Heart left ventricle (tissue), 16 donors: ENCODE measurements at regions not wholly inside any gene's neighbourhood (a gene's known extent, or its start where the extent isn't known, plus 50 kb on each side); places are given as distances from the start of the nearest gene placed in this dataset.
A peak's percentile ranks its signal among the peaks of the same experiment; 100 is the strongest.
"Not testable (repeated sequence)": the region's sequence is repeated elsewhere in the genome, so short reads cannot be mapped to it uniquely, and the experiment has no call there.

Experiments used
- ATAC-seq, 4 donors: fragments of 200-7000 bp; cut with Tn5 transposase; one replicate each; pipeline ENCODE4 v1.9.1; 2020 to 2022; ENCODE audit warnings: moderate library complexity in 4 of 4, mild to moderate bottlenecking in 3 of 4, moderate number of reproducible peaks in 1 of 4
- DNase-seq, 5 donors: peaks; one replicate each; pipeline ENCODE4 v3.0.0-alpha.2; 2020
- H3K27ac ChIP-seq, 12 donors: fragments of 200-600 bp; sonication (generic) in 4 of 12; one replicate each; pipeline versions ENCODE4 v1.5.0 to v1.8.0; 2016 to 2022; ENCODE audit warnings: mild to moderate bottlenecking in 2 of 12
- H3K27me3 ChIP-seq, 9 donors: fragments of 200-600 bp; sonication (generic) in 2 of 9; one replicate each; pipeline versions ENCODE4 v1.5.1 to v1.8.0; 2016 to 2022; ENCODE audit warnings: mild to moderate bottlenecking in 3 of 9
- H3K36me3 ChIP-seq, 9 donors: fragments of 200-600 bp; sonication (generic) in 2 of 9; one replicate each; pipeline versions ENCODE4 v1.5.0 to v1.8.0; 2018 to 2022; ENCODE audit warnings: mild to moderate bottlenecking in 2 of 9
- H3K4me1 ChIP-seq, 12 donors: fragments of 200-600 bp; sonication (generic) in 4 of 12; one replicate each; pipeline versions ENCODE4 v1.5.0 to v1.8.0; 2016 to 2022; ENCODE audit warnings: mild to moderate bottlenecking in 3 of 12
- H3K4me3 ChIP-seq, 12 donors: fragments of 200-600 bp; sonication (generic) in 4 of 12; one replicate each; pipeline versions ENCODE4 v1.5.0 to v1.8.0; 2017 to 2022; ENCODE audit warnings: mild to moderate bottlenecking in 9 of 12, moderate library complexity in 4 of 12
- H3K9me3 ChIP-seq, 12 donors: fragments of 200-600 bp; sonication (generic) in 4 of 12; one replicate each; pipeline versions ENCODE4 v1.5.0 to v1.8.0; 2016 to 2022; ENCODE audit warnings: mild to moderate bottlenecking in 1 of 12
- CTCF ChIP-seq, 12 donors: fragments of 200-600 bp; sonication (generic) in 4 of 12; IDR thresholded peaks; one replicate each; pipeline versions ENCODE4 v1.5.0 to v1.8.0; 2018 to 2022; ENCODE audit warnings: antibody characterized with exemption in 12 of 12, mild to moderate bottlenecking in 5 of 12
- POLR2A ChIP-seq, 2 donors: fragments of 450-650 bp; IDR thresholded peaks; one replicate each; pipeline ENCODE4 v1.6.1; 2017; ENCODE audit warnings: antibody characterized with exemption in 2 of 2, mild to moderate bottlenecking in 2 of 2, moderate library complexity in 2 of 2
- WGBS, 4 donors: extraction: QIAGEN DNeasy Blood & Tissue Kit in 2 of 4; methylation state at CpG; one replicate each; pipeline versions ENCODE4 v1.1.5 to v1.1.7; 2013 to 2018; 5-methylcytosine and 5-hydroxymethylcytosine counted together
- intact Hi-C, 10 donors: fragments of 100-400 bp; cut with DNase I; formaldehyde crosslinking; loops; one replicate each; pipeline versions ENCODE4 v1.11.1 to v1.14.2; 2022
- donor health status: ischemic (EF 13 %, LVEDD 7.1; RV severe dilation, severe dysfunction).
- donor health status: healthy with polysubstance abuse.
- donor health status: DM: no; HTN: yes; CAD: no.
- donor health status: DM: no; HTN: no; CAD: no.
- donor health status: ischemic (EF 25% LVEDD 6.9; RV normal size, moderate dysfunction).
- donor health status: ischemic (EF 25% LVEDD 5.7; RV mildly dilated, moderate dysfunction).
- donor health status: healthy.
- donor health status: DM: yes; HTN: yes; CAD: no.
- donor health status: ischemic (EF 35%, LVEDD 5.7; RV mildly dilated, moderate dysfunction).
- donor health status: nonischemic (EF 11% LVEDD 7.7; RV severe dilation, severe dysfunction).
- donor health status: DM: yes; HTN: yes; CAD: no.
- donor health status: PGD.
- donor health status: ischemic (EF 29% LVEDD 5.4; RV normal size, mild dysfunction).
- donor health status: nonischemic (EF 23%, LVEDD 6.1; RV moderate dilation, normal function).

GRCh38 chr15:20341901-20342600 lies 199.5 kb downstream of the GOLGA6L6 start:
- no peaks in the 10 kb centered on the region for H3K36me3 ChIP-seq
- H3K27ac ChIP-seq: no peak overlapping the region
- peaks cover 0 to 27% (median 10%) of the 10 kb centered on the region in 12 donors for H3K9me3 ChIP-seq
- no peak overlapping the region for H3K4me3 ChIP-seq
- peak; percentile 75 to 98 (median 79) for DNase-seq
- H3K4me1 ChIP-seq: no peaks in the 10 kb centered on the region
- peaks cover 0 to 10% (median 0%) of the 10 kb centered on the region in 9 donors for H3K27me3 ChIP-seq
- intact Hi-C loops: loop anchor here in 1 of 10 donors (10.0 kb wide), 1 partner anchor 87 kb away; no protein-coding TSS in a partner anchor
- TF ChIP-seq CTCF (IDR thresholded peaks at IDR 0.05) (no peak), POLR2A (IDR thresholded peaks at IDR 0.05) (no peak)
- peak in 1 of 4 donors; percentile 30 for ATAC-seq
- 43 to 73% (median 58%) methylated on average over 5 of the region's 5 CpGs for WGBS, 4 donors

DNA sequence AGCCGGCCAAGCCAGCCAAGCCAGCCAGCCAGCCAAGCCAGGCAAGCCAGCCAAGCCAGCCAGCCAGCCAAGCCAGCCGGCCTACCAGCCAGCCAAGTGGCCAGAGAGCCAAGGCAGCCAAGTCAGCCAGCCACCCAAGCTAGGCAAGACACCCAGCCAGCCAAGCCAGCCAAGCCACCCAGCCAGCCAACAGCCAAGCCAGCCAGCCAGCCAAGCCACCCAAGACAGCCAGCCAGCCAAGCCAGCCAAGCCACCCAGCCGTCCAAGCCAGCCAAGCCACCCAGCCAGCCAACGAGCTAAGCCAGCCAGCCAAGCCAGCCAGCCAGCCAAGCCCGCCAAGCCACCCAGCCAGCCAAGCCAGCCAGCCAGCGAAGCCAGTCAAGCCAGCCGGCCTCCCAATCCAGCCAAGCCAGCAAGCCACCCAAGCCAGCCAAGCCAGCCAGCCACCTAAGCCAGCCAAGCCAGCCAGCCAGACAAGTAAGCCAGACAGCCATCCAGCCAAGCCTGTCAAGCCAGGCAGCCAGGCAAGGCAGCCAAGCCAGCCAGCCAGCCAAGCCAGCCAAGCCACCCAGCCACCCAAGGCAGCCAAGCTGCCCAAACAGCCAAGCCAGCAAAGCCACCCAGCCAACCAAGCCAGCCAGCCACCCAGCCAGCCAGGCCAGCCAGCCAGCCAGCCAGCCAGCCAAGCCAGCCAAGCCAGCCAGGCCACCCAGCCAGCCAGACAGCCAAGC lies 200.5 kb downstream of the GOLGA6L6 start:
- TF ChIP-seq CTCF (IDR thresholded peaks at IDR 0.05): no peak
- peak in 1 of 2 donors; percentile 18 for TF ChIP-seq POLR2A (IDR thresholded peaks at IDR 0.05)
- intact Hi-C loops: loop anchor here in 1 of 10 donors (10.0 kb wide), 1 partner anchor 86 kb away; no protein-coding TSS in a partner anchor
- Histone ChIP-seq H3K4me1 (no peaks in the 10 kb centered on the region), H3K36me3 (no peaks in the 10 kb centered on the region), H3K27ac (no peak overlapping the region), H3K4me3 (no peak overlapping the region), H3K9me3 (peaks cover 0 to 25% (median 5%) of the 10 kb centered on the region in 12 donors), H3K27me3 (peaks cover 0 to 2% (median 0%) of the 10 kb centered on the region in 9 donors)
- peak; percentile 22 to 55 (median 41) for ATAC-seq
- 57 to 72% (median 69%) methylated on average over 7 of the region's 7 CpGs for WGBS, 4 donors
- DNase-seq: peak; percentile 74 to 97 (median 78)

DNA sequence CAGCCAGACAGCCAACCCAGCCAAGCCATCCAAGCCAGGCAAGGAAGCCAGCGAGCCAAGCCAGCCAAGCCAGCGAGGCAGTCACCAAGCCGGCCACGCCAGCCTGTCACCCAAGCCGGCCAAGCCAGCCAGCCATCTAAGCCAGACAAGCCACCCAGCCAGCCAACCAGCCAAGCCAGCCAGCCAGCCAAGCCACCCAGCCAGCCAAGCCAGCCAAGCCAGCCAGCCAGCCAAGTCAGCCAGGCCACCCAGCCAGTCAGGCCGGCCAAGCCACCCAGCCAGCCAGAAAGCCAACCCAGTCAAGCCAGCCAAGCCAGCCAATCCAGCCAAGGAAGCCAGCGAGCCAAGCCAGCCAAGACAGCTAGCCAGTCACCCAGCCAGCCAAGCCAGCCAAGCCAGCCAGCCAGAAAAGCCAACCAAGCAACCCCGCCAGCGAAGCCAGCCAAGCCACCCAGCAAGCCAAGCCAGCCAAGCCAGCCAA lies 201.2 kb downstream of the GOLGA6L6 start:
- no peaks in the 10 kb centered on the region for H3K36me3 ChIP-seq
- no peak overlapping the region for H3K27ac ChIP-seq
- intact Hi-C loops: loop anchor here in 1 of 10 donors (10.0 kb wide), 1 partner anchor 86 kb away; no protein-coding TSS in a partner anchor
- no peaks in the 10 kb centered on the region for H3K4me1 ChIP-seq
- H3K9me3 ChIP-seq: peaks cover 0 to 22% (median 5%) of the 10 kb centered on the region in 12 donors
- H3K27me3 ChIP-seq: no peaks in the 10 kb centered on the region
- ATAC-seq: peak in 3 of 4 donors; percentile 26 to 67 (median 28)
- H3K4me3 ChIP-seq: no peak overlapping the region
- WGBS, 4 donors: 60 to 77% (median 73%) methylated on average over 9 of the region's 9 CpGs
- TF ChIP-seq POLR2A (IDR thresholded peaks at IDR 0.05) (no peak), CTCF (IDR thresholded peaks at IDR 0.05) (no peak)
- DNase-seq: peak; percentile 60 to 93 (median 78)

GRCh38 chr15:20339086-20339791 lies 202.4 kb downstream of the GOLGA6L6 start:
- H3K9me3 ChIP-seq: peaks cover 0 to 19% (median 5%) of the 10 kb centered on the region in 12 donors
- H3K27ac ChIP-seq, H3K4me3 ChIP-seq, H3K4me1 ChIP-seq, intact Hi-C loops, ATAC-seq, H3K27me3 ChIP-seq, H3K36me3 ChIP-seq: not testable (repeated sequence)
- peak in 1 of 5 donors; percentile 20 for DNase-seq
- WGBS, 4 donors: 64 to 70% (median 68%) methylated on average over 17 of the region's 17 CpGs

GRCh38 chr15:20338671-20339070 lies 202.9 kb downstream of the GOLGA6L6 start:
- H3K27me3 ChIP-seq, H3K36me3 ChIP-seq, H3K4me1 ChIP-seq, H3K4me3 ChIP-seq, ATAC-seq, DNase-seq, H3K27ac ChIP-seq, intact Hi-C loops: not testable (repeated sequence)
- peaks cover 0 to 18% (median 5%) of the 10 kb centered on the region in 12 donors for H3K9me3 ChIP-seq
- 78 to 83% (median 81%) methylated on average over 13 of the region's 13 CpGs for WGBS, 4 donors

GRCh38 chr15:20337238-20337637 lies 204.4 kb downstream of the GOLGA6L6 start:
- H3K4me1 ChIP-seq, H3K27ac ChIP-seq, H3K36me3 ChIP-seq, DNase-seq, H3K27me3 ChIP-seq, intact Hi-C loops, H3K4me3 ChIP-seq, ATAC-seq: not testable (repeated sequence)
- WGBS, 4 donors: 77 to 88% (median 81%) methylated on average over 5 of the region's 5 CpGs
- H3K9me3 ChIP-seq: peaks cover 0 to 18% (median 5%) of the 10 kb centered on the region in 12 donors

DNA sequence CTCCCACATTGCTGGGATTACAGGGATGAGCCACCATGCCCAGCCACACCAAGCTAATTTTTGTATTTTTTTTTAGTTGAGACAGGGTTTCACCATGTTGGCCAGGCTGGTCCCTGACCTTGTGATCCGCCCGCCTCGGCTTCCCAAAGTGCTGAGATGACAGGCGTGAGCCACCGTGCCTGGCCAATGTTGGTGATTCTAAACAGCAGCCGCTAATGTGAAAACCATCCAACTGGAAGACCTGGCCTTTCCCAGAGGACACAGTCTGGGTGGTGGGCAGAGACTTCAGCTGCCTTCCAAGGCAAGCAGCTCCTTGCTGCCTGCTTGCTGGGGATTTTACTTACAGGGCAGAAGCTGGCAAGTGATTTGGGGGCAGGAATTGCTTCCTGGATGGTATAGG lies 207.1 kb downstream of the GOLGA6L6 start:
- DNase-seq: peak in 1 of 5 donors; percentile 60
- H3K27ac ChIP-seq, H3K4me3 ChIP-seq, H3K36me3 ChIP-seq, H3K4me1 ChIP-seq, H3K27me3 ChIP-seq, intact Hi-C loops, ATAC-seq: not testable (repeated sequence)
- H3K9me3 ChIP-seq: peaks cover 0 to 17% (median 4%) of the 10 kb centered on the region in 12 donors
- 92 to 100% (median 96%) methylated on average over 2 to 6 of the region's 6 CpGs for WGBS, 4 donors
